ENCODE measurements at regions not wholly inside any gene's neighbourhood (a gene's known extent, or its start where the extent isn't known, plus 50 kb on each side); places are given as distances from the start of the nearest gene placed in this dataset.

DNA sequence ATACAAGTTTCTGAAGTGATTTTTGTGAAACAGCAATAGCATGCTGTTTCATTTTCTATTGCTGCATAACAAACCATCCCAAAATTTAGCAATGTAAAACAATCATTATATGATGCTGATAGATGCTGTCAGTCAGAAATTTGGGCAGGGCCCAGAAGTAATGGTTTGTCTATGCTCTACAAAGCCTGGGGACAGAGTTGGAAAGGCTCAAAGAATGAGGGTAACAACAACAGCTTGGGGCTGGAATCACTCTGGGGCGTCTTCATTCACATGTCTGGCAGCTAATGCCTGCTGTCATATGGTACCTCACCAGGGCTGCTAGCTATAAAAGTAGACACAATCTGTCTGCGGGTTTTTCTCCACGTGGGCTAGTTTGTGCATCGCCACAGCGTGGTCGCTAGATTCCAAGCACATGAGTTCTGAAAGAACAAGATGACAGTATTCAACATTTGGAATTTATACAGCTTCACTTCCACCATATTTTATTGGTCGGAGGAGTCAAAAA lies 176.5 kb downstream of the BMP4 start:
- Histone ChIP-seq H3K4me1 (no peaks in the 10 kb centered on the region), H3K36me3 (no peaks in the 10 kb centered on the region), H3K9me3 (no peaks in the 10 kb centered on the region), H3K4me3 (no peak overlapping the region), H3K27ac (no peak overlapping the region), H3K27me3 (no peaks in the 10 kb centered on the region)
- DNase-seq: no peak
- TF ChIP-seq, protein P1, sequence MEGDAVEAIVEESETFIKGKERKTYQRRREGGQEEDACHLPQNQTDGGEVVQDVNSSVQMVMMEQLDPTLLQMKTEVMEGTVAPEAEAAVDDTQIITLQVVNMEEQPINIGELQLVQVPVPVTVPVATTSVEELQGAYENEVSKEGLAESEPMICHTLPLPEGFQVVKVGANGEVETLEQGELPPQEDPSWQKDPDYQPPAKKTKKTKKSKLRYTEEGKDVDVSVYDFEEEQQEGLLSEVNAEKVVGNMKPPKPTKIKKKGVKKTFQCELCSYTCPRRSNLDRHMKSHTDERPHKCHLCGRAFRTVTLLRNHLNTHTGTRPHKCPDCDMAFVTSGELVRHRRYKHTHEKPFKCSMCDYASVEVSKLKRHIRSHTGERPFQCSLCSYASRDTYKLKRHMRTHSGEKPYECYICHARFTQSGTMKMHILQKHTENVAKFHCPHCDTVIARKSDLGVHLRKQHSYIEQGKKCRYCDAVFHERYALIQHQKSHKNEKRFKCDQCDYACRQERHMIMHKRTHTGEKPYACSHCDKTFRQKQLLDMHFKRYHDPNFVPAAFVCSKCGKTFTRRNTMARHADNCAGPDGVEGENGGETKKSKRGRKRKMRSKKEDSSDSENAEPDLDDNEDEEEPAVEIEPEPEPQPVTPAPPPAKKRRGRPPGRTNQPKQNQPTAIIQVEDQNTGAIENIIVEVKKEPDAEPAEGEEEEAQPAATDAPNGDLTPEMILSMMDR (IDR thresholded peaks at IDR 0.05): no peak
- TF ChIP-seq POLR2A (IDR thresholded peaks at IDR 0.05): no peak

DNA sequence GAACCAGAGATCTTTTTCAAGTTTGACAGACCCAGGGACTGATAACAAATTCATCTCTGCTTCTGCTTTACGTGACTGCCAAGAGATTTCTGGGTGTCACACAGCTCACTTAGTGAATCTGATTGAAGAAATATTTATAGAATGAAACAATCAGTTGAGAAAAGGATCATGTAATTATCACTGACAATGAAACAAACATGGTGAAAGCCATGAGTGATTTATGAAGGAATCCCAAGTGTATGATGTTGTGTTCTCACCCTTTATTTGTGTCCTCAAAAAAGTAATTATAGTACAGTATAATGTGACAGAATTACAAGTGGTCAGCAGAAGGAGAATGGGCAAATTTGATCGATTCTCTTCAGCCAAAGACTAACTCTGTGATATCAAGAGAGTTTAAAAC lies 177.3 kb downstream of the BMP4 start:
- no peaks in the 10 kb centered on the region for H3K9me3 ChIP-seq

DNA sequence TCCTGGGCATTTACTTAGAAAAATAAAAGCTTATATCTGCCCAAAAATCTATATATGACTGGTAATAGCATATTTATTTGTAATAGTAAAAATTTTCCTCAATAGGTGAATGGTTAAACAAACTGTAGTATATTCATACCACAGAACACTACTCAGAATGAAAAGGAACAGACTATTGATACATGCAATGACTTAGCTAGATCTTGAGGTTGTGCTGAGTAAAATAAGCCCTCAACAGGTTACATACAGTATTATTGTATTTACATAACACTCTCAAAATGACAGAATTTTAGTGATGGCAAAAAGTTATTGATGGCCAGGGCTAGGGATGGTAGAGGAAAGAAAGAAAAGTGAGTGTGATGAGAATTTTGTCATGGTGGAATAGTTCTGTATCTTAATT lies 178.4 kb downstream of the BMP4 start:
- no peaks in the 10 kb centered on the region for H3K36me3 ChIP-seq
- no peak overlapping the region for H3K4me3 ChIP-seq
- no peak for TF ChIP-seq POLR2A (IDR thresholded peaks at IDR 0.05)
- TF ChIP-seq, protein P1 (IDR thresholded peaks at IDR 0.05): no peak
- H3K4me1 ChIP-seq: no peaks in the 10 kb centered on the region
- DNase-seq: no peak
- no peak overlapping the region for H3K27ac ChIP-seq
- no peaks in the 10 kb centered on the region for H3K27me3 ChIP-seq
- H3K9me3 ChIP-seq: no peaks in the 10 kb centered on the region

More for the DNA sequence above, 177.3 kb downstream of the BMP4 start:
- H3K4me1 ChIP-seq: no peaks in the 10 kb centered on the region
- H3K27me3 ChIP-seq: no peaks in the 10 kb centered on the region
- H3K27ac ChIP-seq: no peak overlapping the region
- H3K36me3 ChIP-seq: no peaks in the 10 kb centered on the region
- no peak overlapping the region for H3K4me3 ChIP-seq
- DNase-seq: no peak
- TF ChIP-seq, protein P1 (IDR thresholded peaks at IDR 0.05): no peak
- TF ChIP-seq POLR2A (IDR thresholded peaks at IDR 0.05): no peak

DNA sequence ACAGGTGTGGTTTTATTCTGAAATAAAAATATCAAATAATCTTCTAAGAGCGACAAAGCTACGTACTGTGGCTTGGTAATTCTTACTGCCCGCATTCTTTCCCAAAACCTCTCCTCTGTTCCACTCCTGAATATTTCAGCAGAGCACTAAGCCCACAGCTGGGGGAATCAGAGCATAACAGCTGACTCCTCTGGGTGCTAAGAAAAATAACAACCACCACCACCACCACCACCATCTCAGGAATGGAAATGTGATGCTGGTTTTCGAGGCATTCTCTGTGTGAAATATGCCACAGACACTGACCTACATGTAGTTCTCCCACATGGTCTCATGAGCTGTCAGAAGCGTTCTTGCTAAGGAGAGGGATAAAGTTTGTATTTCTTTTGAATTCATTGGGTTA lies 183.7 kb downstream of the BMP4 start:
- no peak for DNase-seq
- H3K27ac ChIP-seq: no peak overlapping the region
- TF ChIP-seq POLR2A (IDR thresholded peaks at IDR 0.05): no peak
- TF ChIP-seq, protein P1 (IDR thresholded peaks at IDR 0.05): no peak
- H3K4me3 ChIP-seq: no peak overlapping the region
- H3K9me3 ChIP-seq: no peaks in the 10 kb centered on the region
- H3K36me3 ChIP-seq: no peaks in the 10 kb centered on the region
- no peaks in the 10 kb centered on the region for H3K27me3 ChIP-seq
- no peaks in the 10 kb centered on the region for H3K4me1 ChIP-seq

DNA sequence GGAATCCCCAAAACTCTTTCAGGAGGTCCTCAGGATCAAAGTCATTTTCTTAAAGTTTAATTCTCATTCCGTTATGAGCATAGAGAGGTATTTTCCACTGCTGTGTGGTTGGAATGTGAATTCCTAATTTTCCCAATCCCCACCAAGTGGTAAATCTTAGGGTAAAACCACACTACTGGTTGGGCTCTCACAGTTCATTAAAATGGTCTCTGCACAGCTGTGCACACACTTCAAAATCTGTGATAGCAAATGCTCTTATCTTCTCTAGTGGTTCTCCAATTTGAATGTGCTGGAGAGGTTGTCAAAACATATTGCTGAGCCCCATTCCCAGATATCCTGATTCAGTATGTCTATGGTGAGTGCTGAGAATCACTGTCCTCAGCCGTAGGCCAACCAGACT lies 189.1 kb downstream of the BMP4 start:
- Histone ChIP-seq H3K9me3 (no peaks in the 10 kb centered on the region), H3K36me3 (no peaks in the 10 kb centered on the region), H3K27ac (no peak overlapping the region), H3K4me1 (no peaks in the 10 kb centered on the region), H3K4me3 (no peak overlapping the region), H3K27me3 (no peaks in the 10 kb centered on the region)
- no peak for DNase-seq
- TF ChIP-seq POLR2A (IDR thresholded peaks at IDR 0.05): no peak

DNA sequence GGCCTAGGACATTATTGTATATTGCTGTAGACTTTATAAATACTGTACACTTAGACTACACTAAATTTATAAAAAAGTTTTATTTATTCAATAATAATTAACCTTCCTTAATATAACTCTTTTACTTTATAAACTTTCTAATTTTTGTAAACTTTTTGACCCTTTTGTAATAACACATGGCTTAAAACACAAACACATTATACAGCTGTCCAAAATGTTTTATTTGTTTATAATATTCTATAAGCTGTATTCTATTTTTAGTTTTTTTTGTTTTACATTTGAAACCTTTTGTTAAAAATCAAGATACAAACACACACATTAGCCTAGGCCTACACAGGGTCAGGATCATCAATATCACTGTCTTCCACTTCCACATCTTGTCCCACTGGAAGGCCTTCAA lies 190.0 kb downstream of the BMP4 start:
- Histone ChIP-seq H3K4me1 (no peaks in the 10 kb centered on the region), H3K4me3 (no peak overlapping the region), H3K36me3 (no peaks in the 10 kb centered on the region), H3K27me3 (no peaks in the 10 kb centered on the region), H3K9me3 (no peaks in the 10 kb centered on the region), H3K27ac (no peak overlapping the region)
- no peak for DNase-seq
- no peak for TF ChIP-seq POLR2A (IDR thresholded peaks at IDR 0.05)
- TF ChIP-seq, protein P1 (IDR thresholded peaks at IDR 0.05): no peak
